ENCODE measurements at regions not wholly inside any gene's neighbourhood (a gene's known extent, or its start where the extent isn't known, plus 50 kb on each side); places are given as distances from the start of the nearest gene placed in this dataset.

DNA sequence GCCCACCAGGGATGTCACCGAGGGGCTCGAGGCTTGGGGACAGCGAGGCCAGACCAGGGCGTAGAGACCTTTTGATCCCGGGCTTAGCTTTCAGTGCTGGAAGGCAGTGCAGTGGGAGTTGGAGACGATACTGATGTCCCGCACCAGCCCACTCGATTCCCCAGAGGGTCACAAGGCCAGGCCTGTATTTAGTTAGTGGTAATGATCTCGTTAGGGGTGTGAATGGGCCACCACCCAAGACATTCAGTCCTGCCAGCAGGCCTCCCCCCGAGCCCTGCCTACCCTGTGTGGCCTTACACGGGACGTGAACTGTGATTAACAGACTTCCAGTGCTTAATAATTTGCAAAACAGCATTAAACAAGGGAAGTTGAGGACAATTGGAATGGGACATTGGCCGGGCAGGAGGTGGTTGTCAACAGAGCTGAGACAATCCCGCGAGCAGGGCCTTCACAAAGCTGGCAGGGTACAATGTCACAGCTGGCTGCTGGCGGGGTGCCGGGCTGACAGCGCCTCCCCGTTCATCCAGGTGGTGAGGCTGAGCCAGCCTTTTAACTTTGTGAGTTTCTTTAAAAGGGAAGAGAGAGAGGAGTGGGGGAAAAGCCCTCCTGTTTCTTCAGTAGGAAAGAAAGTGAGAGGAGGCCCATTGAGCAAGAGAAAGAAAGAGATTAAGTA, 175.3 kb upstream of the RALGAPA2 start:
- no peak for TF ChIP-seq CTCF (IDR thresholded peaks at IDR 0.05; ENCODE audit: low read depth, low read length)
- no peak for TF ChIP-seq EZH2phosphoT487 (IDR thresholded peaks at IDR 0.05; ENCODE audit: low read depth)
